ENCODE measurements at regions not wholly inside any gene's neighbourhood (a gene's known extent, or its start where the extent isn't known, plus 50 kb on each side); places are given as distances from the start of the nearest gene placed in this dataset.

DNA sequence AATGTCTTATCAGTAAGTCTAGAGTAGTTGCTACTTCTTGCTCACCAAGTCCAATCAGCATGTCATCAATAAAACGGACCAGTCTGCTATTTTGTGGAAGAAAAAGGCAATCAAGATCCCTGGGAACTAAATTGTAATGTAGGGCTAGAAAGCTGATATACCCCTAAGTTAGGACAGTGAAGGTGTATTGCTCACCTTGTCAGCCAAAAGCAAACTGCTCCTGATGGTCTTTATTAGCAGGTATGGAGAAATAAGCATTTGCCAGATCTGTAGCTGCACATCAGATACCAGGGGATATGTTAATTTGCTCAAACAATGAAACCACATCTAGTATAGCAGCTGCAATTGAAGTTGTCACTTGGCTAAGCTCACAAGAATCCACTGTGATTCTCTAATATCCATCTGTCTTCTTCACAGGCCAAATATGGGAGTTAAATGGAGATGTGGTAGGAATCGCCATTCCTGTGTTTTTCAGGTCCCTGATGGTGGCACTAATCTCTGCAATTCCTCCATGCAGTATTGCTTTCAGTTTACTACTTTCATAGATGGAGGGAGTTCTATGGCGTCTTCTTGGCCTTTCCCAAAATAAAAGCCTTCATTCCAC lies 75.0 kb downstream of the TMEM237 start:
- no peaks in the 10 kb centered on the region for H3K9me3 ChIP-seq (ENCODE audit: severe bottlenecking)
- TF ChIP-seq, protein P1, sequence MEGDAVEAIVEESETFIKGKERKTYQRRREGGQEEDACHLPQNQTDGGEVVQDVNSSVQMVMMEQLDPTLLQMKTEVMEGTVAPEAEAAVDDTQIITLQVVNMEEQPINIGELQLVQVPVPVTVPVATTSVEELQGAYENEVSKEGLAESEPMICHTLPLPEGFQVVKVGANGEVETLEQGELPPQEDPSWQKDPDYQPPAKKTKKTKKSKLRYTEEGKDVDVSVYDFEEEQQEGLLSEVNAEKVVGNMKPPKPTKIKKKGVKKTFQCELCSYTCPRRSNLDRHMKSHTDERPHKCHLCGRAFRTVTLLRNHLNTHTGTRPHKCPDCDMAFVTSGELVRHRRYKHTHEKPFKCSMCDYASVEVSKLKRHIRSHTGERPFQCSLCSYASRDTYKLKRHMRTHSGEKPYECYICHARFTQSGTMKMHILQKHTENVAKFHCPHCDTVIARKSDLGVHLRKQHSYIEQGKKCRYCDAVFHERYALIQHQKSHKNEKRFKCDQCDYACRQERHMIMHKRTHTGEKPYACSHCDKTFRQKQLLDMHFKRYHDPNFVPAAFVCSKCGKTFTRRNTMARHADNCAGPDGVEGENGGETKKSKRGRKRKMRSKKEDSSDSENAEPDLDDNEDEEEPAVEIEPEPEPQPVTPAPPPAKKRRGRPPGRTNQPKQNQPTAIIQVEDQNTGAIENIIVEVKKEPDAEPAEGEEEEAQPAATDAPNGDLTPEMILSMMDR (IDR thresholded peaks at IDR 0.05; ENCODE audit: poor library complexity, severe bottlenecking), result no peak
- DNase-seq (ENCODE audit: low spot score) (no peak), ATAC-seq (ENCODE audit: low read depth) (no peak)
- H3K4me1 ChIP-seq (ENCODE audit: insufficient read depth, poor library complexity, severe bottlenecking), result no peaks in the 10 kb centered on the region
- no peaks in the 10 kb centered on the region for H3K36me3 ChIP-seq (ENCODE audit: low read depth)
- no peaks in the 10 kb centered on the region for H3K27me3 ChIP-seq (ENCODE audit: insufficient read depth, poor library complexity, severe bottlenecking)
- no peak overlapping the region for H3K4me3 ChIP-seq (ENCODE audit: severe bottlenecking)
- H3K27ac ChIP-seq (ENCODE audit: poor library complexity, severe bottlenecking), result no peak overlapping the region

DNA sequence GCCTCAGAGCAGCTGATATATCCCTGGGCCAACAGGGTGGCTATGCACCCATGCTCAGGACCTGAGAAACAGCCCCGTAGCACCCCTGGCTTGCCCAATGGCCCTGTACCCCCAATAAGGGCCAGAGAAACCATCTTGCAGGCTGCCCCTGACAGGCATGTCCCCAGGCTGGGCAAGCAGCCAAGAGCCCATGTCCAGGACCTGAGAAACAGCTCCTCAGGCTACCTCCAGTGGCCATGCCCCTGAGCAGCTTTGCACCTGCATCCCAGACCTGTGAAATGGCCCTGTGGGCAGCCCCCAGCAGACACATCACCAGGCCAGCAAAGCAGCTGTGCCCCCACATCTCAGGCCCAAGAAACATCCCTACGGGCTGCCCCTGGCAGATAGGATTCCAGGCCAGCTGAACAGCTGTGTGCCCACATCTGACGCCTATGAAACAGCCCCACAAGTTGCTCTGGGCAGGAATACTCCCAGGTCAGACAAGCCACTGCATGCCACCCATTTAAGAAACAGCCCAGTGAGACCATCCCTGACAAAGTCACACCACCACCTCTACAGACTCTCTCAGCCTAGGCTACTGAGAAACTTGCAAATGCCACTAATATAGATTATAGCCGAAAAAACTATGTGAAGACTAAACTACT lies 84.1 kb downstream of the TMEM237 start:
- Histone ChIP-seq H3K9me3 (ENCODE audit: severe bottlenecking) (no peaks in the 10 kb centered on the region), H3K27ac (ENCODE audit: poor library complexity, severe bottlenecking) (no peak overlapping the region), H3K4me3 (ENCODE audit: severe bottlenecking) (no peak overlapping the region), H3K36me3 (ENCODE audit: low read depth) (no peaks in the 10 kb centered on the region), H3K4me1 (ENCODE audit: insufficient read depth, poor library complexity, severe bottlenecking) (no peaks in the 10 kb centered on the region), H3K27me3 (ENCODE audit: insufficient read depth, poor library complexity, severe bottlenecking) (no peaks in the 10 kb centered on the region)
- TF ChIP-seq, protein P1 (IDR thresholded peaks at IDR 0.05; ENCODE audit: poor library complexity, severe bottlenecking), result no peak
- no peak for DNase-seq (ENCODE audit: low spot score)
- ATAC-seq (ENCODE audit: low read depth), result peak; percentile 10; the same call in 1 of the 3 replicates

DNA sequence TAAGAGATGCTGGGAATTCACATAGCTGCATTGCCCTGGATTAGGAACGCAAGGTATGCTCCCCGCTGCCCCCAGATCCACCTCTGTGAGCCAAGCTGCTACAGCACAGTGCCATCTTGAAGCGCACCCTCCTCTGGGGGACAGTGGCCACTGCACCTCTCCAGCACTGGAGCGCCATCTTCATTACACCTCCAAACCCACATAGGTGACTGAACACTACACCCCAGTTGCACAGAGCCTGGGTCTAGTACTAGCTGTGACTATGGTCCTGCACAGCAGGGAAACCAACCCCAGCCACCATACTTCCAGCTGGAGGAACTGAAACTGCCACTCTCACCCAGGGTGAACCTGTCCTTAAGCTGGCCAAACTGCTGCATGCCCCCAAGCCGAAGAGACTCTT lies 84.6 kb downstream of the TMEM237 start:
- H3K36me3 ChIP-seq (ENCODE audit: low read depth), result no peaks in the 10 kb centered on the region
- no peaks in the 10 kb centered on the region for H3K27me3 ChIP-seq (ENCODE audit: insufficient read depth, poor library complexity, severe bottlenecking)
- no peak for DNase-seq (ENCODE audit: low spot score)
- H3K4me1 ChIP-seq (ENCODE audit: insufficient read depth, poor library complexity, severe bottlenecking), result no peaks in the 10 kb centered on the region
- no peaks in the 10 kb centered on the region for H3K9me3 ChIP-seq (ENCODE audit: severe bottlenecking)
- no peak overlapping the region for H3K4me3 ChIP-seq (ENCODE audit: severe bottlenecking)
- H3K27ac ChIP-seq (ENCODE audit: poor library complexity, severe bottlenecking), result no peak overlapping the region
- TF ChIP-seq, protein P1 (IDR thresholded peaks at IDR 0.05; ENCODE audit: poor library complexity, severe bottlenecking), result no peak
- ATAC-seq (ENCODE audit: low read depth), result no peak

DNA sequence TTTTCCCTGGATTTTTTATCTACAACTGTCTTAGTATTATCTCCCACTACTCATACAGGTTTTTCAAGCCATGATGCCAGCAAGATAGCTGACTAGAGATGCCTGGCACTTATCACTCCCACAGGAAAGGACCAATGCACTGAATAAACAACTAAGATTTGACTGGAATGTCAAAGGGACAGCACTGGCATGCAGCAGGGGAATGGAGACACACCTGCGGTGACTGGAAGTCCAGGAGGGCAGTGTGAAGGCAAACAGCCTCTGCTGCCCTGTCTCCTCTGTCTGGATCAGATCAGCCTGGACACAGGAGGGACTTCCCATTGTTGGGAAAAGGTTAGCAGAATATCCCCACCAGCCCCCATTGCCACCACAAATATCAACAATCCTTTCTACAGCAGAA lies 85.1 kb downstream of the TMEM237 start:
- no peak overlapping the region for H3K27ac ChIP-seq (ENCODE audit: poor library complexity, severe bottlenecking)
- no peak for ATAC-seq (ENCODE audit: low read depth)
- H3K4me3 ChIP-seq (ENCODE audit: severe bottlenecking), result no peak overlapping the region
- no peaks in the 10 kb centered on the region for H3K27me3 ChIP-seq (ENCODE audit: insufficient read depth, poor library complexity, severe bottlenecking)
- no peaks in the 10 kb centered on the region for H3K9me3 ChIP-seq (ENCODE audit: severe bottlenecking)
- no peaks in the 10 kb centered on the region for H3K4me1 ChIP-seq (ENCODE audit: insufficient read depth, poor library complexity, severe bottlenecking)
- TF ChIP-seq, protein P1 (IDR thresholded peaks at IDR 0.05; ENCODE audit: poor library complexity, severe bottlenecking), result no peak
- no peak for DNase-seq (ENCODE audit: low spot score)
- no peaks in the 10 kb centered on the region for H3K36me3 ChIP-seq (ENCODE audit: low read depth)

DNA sequence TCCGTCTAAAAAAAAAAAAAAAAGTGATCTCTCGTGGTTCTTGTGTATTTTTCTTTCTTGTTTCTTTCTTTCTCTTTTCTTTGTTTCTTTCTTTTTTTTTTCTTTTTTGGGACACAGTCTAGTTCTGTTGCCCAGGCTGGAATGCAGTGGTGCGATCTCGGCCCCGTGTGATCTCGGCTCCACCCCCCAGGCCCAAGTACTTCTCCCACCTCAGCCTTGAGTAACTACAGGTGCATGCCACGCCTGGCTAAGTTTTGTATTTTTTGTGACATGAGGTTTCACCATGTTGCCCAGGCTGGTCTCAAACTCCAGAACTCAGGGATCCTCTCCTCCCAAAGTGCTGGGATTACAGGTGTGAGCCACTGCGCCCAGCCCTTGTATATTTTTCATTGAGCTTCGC lies 91.4 kb downstream of the TMEM237 start:
- no peaks in the 10 kb centered on the region for H3K36me3 ChIP-seq (ENCODE audit: low read depth)
- no peaks in the 10 kb centered on the region for H3K27me3 ChIP-seq (ENCODE audit: insufficient read depth, poor library complexity, severe bottlenecking)
- DNase-seq (ENCODE audit: low spot score), result no peak
- no peak overlapping the region for H3K27ac ChIP-seq (ENCODE audit: poor library complexity, severe bottlenecking)
- TF ChIP-seq, protein P1 (IDR thresholded peaks at IDR 0.05; ENCODE audit: poor library complexity, severe bottlenecking), result no peak
- H3K4me1 ChIP-seq (ENCODE audit: insufficient read depth, poor library complexity, severe bottlenecking), result no peaks in the 10 kb centered on the region
- H3K9me3 ChIP-seq (ENCODE audit: severe bottlenecking), result no peaks in the 10 kb centered on the region
- H3K4me3 ChIP-seq (ENCODE audit: severe bottlenecking), result no peak overlapping the region
- no peak for ATAC-seq (ENCODE audit: low read depth)

Data from RWPE2 (cell line).